ENCODE measurements at regions not wholly inside any gene's neighbourhood (a gene's known extent, or its start where the extent isn't known, plus 50 kb on each side); places are given as distances from the start of the nearest gene placed in this dataset.

DNA sequence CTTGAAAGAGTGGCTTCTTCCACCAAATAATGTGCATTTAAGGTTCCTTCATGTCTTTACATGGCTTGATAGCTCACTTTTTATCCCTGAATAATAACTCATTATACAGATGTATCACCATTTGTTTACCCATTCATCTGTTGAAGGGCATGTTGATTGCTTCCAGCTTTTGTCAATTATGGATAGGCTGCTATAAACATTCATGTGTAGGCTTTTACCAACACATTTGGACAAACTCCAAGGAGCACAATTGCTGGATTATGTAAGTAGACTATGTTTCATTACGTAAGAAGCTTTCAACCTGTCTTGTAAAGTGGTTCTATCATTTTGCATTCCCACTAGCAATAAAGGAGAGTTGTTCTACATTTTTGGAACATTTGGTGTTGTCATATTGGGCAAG lies 2637.0 kb downstream of the PCDH7 start:
- POLR2A ChIA-PET: no interaction called here
- CTCF ChIA-PET: no interaction called here

DNA sequence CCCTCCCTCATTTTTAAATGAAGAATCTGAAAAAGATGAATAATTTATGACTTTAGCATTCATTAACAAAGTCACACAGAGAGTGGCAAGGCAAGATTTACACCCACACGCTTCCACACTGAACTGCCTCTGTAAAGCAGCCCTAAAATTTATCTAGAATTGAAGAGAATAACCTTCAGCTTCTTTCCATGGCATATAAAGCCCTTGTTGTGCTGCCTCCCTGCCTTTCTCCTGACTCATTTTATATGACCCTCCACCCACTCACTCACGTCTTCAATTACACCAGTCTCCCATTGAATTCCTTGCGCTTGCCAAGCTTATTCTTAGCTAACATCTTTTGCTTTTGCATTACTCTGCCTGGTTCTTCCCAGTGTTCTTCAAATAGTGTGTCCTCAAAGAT lies 2649.3 kb downstream of the PCDH7 start:
- POLR2A ChIA-PET: no interaction called here
- CTCF ChIA-PET: no interaction called here

- CTCF ChIA-PET: no interaction called here
- POLR2A ChIA-PET: no interaction called here
Observed at GRCh38 chr4:33381816-33382215, 2661.6 kb downstream of the PCDH7 start.

GRCh38 chr4:33386764-33387163 lies 2666.6 kb downstream of the PCDH7 start:
- ChIA-PET CTCF (no interaction called here), POLR2A (no interaction called here)

- CTCF ChIA-PET: no interaction called here
Observed at GRCh38 chr4:33390976-33391375, 2670.8 kb downstream of the PCDH7 start.

GRCh38 chr4:33395731-33396485 lies 2675.7 kb downstream of the PCDH7 start:
- POLR2A ChIA-PET: no interaction called here
- CTCF ChIA-PET: no interaction called here

More at GRCh38 chr4:33390976-33391375, 2670.8 kb downstream of the PCDH7 start:
- POLR2A ChIA-PET: no interaction called here

DNA sequence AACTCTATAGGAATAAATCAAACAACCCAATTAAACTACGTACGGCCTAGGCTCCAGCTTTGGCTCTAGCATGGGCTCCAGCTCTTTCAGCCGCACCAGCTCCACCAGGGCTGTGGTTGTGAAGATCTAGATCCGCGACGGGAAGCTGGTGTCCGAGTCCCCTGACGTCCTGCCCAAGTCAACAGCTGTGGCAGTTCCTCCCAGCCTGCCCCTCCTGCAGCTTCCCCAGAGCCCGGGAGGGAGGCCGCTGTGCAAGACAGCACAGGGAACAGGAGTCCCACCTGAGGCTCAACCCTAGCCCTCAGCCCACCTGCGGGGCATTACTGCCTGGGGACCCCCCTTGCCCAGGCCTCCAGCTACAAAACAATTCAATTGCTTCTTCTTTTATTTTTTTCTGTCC lies 2680.3 kb downstream of the PCDH7 start:
- POLR2A ChIA-PET: no interaction called here
- CTCF ChIA-PET: no interaction called here

DNA sequence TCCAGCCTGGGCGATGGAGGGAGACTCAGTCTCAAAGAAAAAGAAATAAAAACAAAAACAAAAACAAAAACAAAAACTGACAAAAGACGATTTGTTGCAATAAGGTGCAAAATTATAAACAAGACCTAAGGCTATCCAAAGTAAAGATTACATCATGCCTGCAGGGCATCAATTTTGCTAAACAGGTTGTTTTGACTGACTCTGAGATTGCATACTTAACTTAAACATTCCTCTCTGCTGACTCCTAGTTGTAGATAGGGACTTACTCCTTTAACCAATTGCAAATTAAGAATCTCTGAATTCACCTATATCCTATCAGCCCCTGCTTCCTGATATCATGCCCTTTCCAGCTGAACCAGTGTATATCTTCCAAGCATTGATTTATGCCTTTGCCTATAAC lies 2687.3 kb downstream of the PCDH7 start:
- ChIA-PET POLR2A (no interaction called here), CTCF (no interaction called here)

GRCh38 chr4:33411182-33411581 lies 2691.0 kb downstream of the PCDH7 start:
- POLR2A ChIA-PET: no interaction called here
- CTCF ChIA-PET: no interaction called here

- ChIA-PET CTCF (no interaction called here), POLR2A (no interaction called here)
Observed at GRCh38 chr4:33421887-33422286, 2701.7 kb downstream of the PCDH7 start.

DNA sequence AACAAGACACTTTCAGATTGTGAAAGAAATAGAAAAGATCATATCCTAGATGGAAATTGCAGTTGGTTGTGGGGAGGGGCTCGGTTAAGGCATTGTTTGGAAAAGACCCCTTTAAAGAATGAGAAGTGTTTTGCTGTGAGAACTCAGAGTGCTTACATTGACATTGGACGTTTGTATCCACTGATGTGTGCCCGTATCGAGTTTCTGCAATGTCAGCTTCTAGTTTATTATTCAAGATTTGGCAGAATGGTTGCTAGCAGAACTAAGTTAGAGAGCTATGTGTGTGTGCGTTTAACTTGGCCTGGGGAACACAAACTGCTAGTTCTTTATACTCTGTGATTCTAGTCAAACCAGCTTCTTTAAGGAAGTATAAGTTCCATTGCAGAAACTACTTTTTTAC lies 2702.5 kb downstream of the PCDH7 start:
- ChIA-PET CTCF (no interaction called here), POLR2A (no interaction called here)

DNA sequence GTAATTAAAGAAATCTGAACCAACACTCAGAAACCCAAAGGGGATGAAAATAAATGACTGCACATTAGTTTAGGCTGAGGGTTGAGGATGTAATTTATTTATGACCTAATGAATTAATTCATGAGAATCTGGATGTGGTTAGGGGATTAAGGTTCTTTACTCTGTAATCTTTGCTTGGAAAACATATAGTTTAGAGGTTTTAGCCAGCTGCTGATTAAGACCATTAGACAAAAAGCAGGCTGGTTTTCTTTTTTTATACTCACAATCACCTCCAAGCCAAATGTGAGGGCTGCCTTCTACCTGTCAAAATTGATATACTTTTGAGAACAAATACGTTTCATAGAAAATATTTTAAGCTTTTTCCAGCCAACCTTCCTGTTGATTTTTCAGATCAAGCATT lies 2705.8 kb downstream of the PCDH7 start:
- POLR2A ChIA-PET: no interaction called here
- CTCF ChIA-PET: no interaction called here

GRCh38 chr4:33427676-33428075 lies 2707.5 kb downstream of the PCDH7 start:
- POLR2A ChIA-PET: no interaction called here
- CTCF ChIA-PET: no interaction called here

- ChIA-PET POLR2A (no interaction called here), CTCF (no interaction called here)
Observed at GRCh38 chr4:33429971-33430370, 2709.8 kb downstream of the PCDH7 start.

DNA sequence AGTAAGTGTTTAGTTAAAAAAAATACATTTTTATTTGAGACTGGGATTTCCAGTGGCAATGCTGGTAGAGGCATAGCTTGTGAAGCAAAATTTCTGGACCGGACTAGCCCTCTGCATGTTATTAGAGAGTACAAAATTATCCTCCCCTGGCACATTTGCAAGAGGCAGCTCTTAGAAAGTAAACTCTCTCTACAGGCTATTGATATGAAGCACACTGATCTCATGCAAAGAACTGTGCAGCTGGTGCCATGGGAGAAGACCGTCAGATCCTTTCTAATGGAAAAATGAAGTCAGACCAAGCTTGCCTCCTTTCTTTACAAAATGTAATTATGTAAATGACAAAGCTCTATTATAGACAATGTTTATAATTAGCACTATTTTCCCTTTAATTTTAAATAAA lies 2717.2 kb downstream of the PCDH7 start:
- ChIA-PET POLR2A (no interaction called here), CTCF (no interaction called here)

GRCh38 chr4:33446953-33447352 lies 2726.8 kb downstream of the PCDH7 start:
- POLR2A ChIA-PET: no interaction called here

DNA sequence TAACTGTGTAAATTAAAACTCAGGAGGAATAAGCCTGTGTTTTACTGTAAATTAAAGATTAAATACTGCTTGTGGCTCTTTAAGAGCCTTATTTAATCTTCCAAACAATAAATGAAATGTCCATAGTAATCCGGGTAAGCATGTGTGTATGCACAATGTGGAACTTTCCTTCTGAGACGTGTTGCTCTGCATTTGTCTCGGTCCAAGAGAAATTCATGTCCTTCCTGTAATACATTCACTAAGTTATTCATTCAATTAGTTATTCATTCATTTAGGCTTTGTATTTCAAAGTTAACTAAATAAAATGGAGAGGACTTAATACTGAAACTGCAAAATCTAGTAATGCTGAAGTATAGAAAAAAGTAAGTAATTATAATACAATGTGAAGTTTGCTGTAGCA lies 2728.8 kb downstream of the PCDH7 start:
- POLR2A ChIA-PET: no interaction called here
- CTCF ChIA-PET: no interaction called here

More at GRCh38 chr4:33446953-33447352, 2726.8 kb downstream of the PCDH7 start:
- CTCF ChIA-PET: no interaction called here

GRCh38 chr4:33453436-33453835 lies 2733.3 kb downstream of the PCDH7 start:
- CTCF ChIA-PET: no interaction called here
- POLR2A ChIA-PET: no interaction called here

GRCh38 chr4:33453916-33454315 lies 2733.7 kb downstream of the PCDH7 start:
- CTCF ChIA-PET: no interaction called here
- POLR2A ChIA-PET: no interaction called here

DNA sequence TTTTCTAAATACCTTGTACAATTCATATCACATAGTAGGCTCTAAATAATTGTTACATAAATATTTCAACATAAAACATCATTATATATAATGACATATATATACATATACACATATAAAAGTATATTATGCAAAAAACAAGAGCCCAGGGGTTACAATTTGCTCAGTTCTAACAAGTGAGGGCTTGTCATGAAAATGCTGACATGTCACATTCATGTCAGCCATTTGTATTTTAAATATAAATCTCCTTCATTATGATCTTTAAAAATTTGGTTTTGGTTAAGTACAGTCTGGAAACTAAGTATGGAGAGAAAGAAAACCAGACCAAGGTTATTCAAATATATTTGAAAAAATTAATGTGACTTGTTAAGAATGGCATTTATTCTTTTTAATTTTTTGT lies 2745.4 kb downstream of the PCDH7 start:
- POLR2A ChIA-PET: no interaction called here
- CTCF ChIA-PET: no interaction called here

GRCh38 chr4:33467291-33467690 lies 2747.1 kb downstream of the PCDH7 start:
- CTCF ChIA-PET: no interaction called here
- POLR2A ChIA-PET: no interaction called here

DNA sequence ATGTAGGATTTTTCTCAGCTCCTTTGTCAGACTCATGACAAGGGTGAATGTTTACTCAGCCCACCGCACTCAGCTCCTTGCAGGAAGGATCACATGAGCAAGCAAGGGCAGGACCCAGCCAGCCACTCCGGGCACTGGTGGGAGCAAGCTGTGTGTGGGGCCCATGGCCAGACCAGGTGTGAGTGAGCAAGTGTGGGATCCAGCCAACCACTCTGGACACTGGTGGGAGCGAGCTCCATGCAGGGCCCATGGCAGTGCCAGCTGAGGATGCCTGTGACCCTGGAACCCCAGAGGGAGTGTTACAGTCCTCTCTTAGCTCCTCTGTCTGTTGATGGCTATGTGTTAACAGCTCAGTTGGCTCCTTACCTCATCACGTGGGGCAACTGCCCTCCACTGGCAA lies 2750.6 kb downstream of the PCDH7 start:
- POLR2A ChIA-PET: no interaction called here
- CTCF ChIA-PET: no interaction called here

GRCh38 chr4:33477715-33478114 lies 2757.5 kb downstream of the PCDH7 start:
- ChIA-PET CTCF (no interaction called here), POLR2A (no interaction called here)

Data from activated CD8-positive, alpha-beta memory T cell treated with anti-CD3 and anti-CD28 coated beads for 36 hours (primary cell).